Progenitor cell of endocrine pancreas (in vitro differentiated cells): ENCODE measurements at regions not wholly inside any gene's neighbourhood (a gene's known extent, or its start where the extent isn't known, plus 50 kb on each side); places are given as distances from the start of the nearest gene placed in this dataset.

ENCODE experiments used
- DNase-seq: peaks from one replicate; pipeline ENCODE4 v3.0.0; 2021; ENCODE audit warnings: low spot score; ENCODE audit not compliant: unreplicated experiment
- H3K27ac Mint-ChIP-seq: 2 replicates; pipeline ENCODE4 v1.8.0; 2021; ENCODE audit warnings: mild to moderate bottlenecking, moderate library complexity, mixed read lengths
- H3K27me3 Mint-ChIP-seq: 2 replicates; pipeline ENCODE4 v1.8.0; 2021; ENCODE audit warnings: mixed read lengths
- H3K36me3 Mint-ChIP-seq: 2 replicates; pipeline ENCODE4 v1.8.0; 2022; ENCODE audit warnings: mixed read lengths; ENCODE audit not compliant: insufficient read depth
- H3K4me1 Mint-ChIP-seq: 2 replicates; pipeline ENCODE4 v1.8.0; 2021; ENCODE audit warnings: low read depth, mixed read lengths
- H3K4me3 Mint-ChIP-seq: 2 replicates; pipeline ENCODE4 v1.8.0; 2021; ENCODE audit warnings: low read depth, mild to moderate bottlenecking, moderate library complexity, mixed read lengths
- H3K9me3 Mint-ChIP-seq: 2 replicates; pipeline ENCODE4 v1.8.0; 2021; ENCODE audit warnings: low read depth, mixed read lengths
- CTCF ChIP-seq: fragments of 200-600 bp; sonication (generic); IDR thresholded peaks from one replicate; pipeline ENCODE4 v1.5.0; 2021; ENCODE audit warnings: antibody characterized with exemption, mild to moderate bottlenecking; ENCODE audit not compliant: unreplicated experiment

- Mint-ChIP-seq H3K4me1 (peaks cover 5% of the 10 kb centered on the region), H3K4me3 (no peak overlapping the region), H3K36me3 (no peaks in the 10 kb centered on the region), H3K27me3 (no peaks in the 10 kb centered on the region), H3K9me3 (peaks cover 9% of the 10 kb centered on the region), H3K27ac (no peak overlapping the region)
- no peak for DNase-seq
- no peak for TF ChIP-seq CTCF
Measured at GRCh38 chr10:61112771-61113170, 168.8 kb upstream of the RHOBTB1 start.

GRCh38 chr10:61110936-61111335, 167.0 kb upstream of the RHOBTB1 start:
- Mint-ChIP-seq H3K36me3 (no peaks in the 10 kb centered on the region), H3K9me3 (peaks cover 9% of the 10 kb centered on the region), H3K4me3 (no peak overlapping the region), H3K27me3 (peaks cover 2% of the 10 kb centered on the region), H3K4me1 (peaks cover 5% of the 10 kb centered on the region), H3K27ac (no peak overlapping the region)
- no peak for TF ChIP-seq CTCF
- DNase-seq, result no peak

- Mint-ChIP-seq H3K4me1 (peaks cover 5% of the 10 kb centered on the region), H3K36me3 (no peaks in the 10 kb centered on the region), H3K27ac (no peak overlapping the region), H3K4me3 (no peak overlapping the region), H3K9me3 (peaks cover 9% of the 10 kb centered on the region), H3K27me3 (peaks cover 4% of the 10 kb centered on the region)
- TF ChIP-seq CTCF, result no peak
- DNase-seq, result no peak
Measured at GRCh38 chr10:61110188-61110844, 166.3 kb upstream of the RHOBTB1 start.

- H3K27me3 Mint-ChIP-seq, result peaks cover 4% of the 10 kb centered on the region
- TF ChIP-seq CTCF, result no peak
- no peak overlapping the region for H3K4me3 Mint-ChIP-seq
- no peak overlapping the region for H3K27ac Mint-ChIP-seq
- peaks cover 5% of the 10 kb centered on the region for H3K4me1 Mint-ChIP-seq
- peaks cover 9% of the 10 kb centered on the region for H3K9me3 Mint-ChIP-seq
- DNase-seq, result no peak
- no peaks in the 10 kb centered on the region for H3K36me3 Mint-ChIP-seq
Measured at GRCh38 chr10:61108915-61109314, 164.9 kb upstream of the RHOBTB1 start.

- H3K36me3 Mint-ChIP-seq, result no peaks in the 10 kb centered on the region
- H3K4me1 Mint-ChIP-seq, result no peaks in the 10 kb centered on the region
- no peak for TF ChIP-seq CTCF
- H3K27ac Mint-ChIP-seq, result no peak overlapping the region
- no peaks in the 10 kb centered on the region for H3K9me3 Mint-ChIP-seq
- peaks cover 13% of the 10 kb centered on the region for H3K27me3 Mint-ChIP-seq
- DNase-seq, result no peak
- H3K4me3 Mint-ChIP-seq, result no peak overlapping the region
Measured at GRCh38 chr10:61100887-61101286, 156.9 kb upstream of the RHOBTB1 start.
